Ramos (cell line): ENCODE measurements at regions not wholly inside any gene's neighbourhood (a gene's known extent, or its start where the extent isn't known, plus 50 kb on each side); places are given as distances from the start of the nearest gene placed in this dataset.
"Not testable (repeated sequence)": the region's sequence is repeated elsewhere in the genome, so short reads cannot be mapped to it uniquely, and the experiment has no call there.

Source experiments
- in situ Hi-C: fragments of 300-500 bp; cut with MboI; formaldehyde crosslinking; loops from one replicate; pipeline ENCODE4 v1.14.3; 2022; ENCODE audit warnings: low sequenced_read_pairs; ENCODE audit not compliant: unreplicated experiment

DNA sequence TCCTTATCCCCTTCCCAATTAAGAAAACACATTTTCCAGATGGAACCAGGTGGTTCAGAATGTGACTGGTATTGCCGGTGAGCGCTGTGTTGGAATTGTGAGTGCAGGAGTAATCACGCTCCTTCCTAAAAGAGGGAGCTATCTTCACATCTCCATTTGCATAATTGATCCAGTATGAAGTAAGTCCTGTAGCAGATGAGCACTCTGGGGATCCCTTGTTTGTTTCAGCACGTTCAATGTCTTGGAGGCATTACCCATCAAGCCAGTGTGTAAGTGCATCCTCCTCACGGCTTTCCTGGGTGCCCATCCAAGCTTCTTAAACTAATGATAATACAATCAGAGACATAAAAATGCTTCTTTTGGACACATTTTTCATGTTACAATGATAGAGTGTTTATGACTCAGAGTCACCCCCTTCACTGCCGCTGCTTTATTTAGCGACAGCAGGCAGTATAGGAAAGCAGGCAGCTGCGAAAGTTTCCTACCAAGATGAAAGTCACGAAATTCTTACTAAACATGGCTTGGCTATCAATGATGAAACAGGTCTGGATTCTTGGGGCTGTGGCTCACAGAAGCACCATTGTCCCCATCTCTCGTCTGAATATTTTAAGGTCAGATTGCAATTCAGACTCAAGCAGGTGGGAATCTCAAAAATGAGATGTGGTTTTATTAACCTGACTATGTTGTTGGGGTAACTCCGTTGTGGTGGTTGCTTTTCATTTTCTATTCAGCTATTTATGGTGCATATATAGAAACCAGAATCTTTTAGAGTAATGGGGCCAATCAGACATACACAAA is 346.3 kb upstream of the MDFIC2 start:
- in situ Hi-C loops, result no loop called here

DNA sequence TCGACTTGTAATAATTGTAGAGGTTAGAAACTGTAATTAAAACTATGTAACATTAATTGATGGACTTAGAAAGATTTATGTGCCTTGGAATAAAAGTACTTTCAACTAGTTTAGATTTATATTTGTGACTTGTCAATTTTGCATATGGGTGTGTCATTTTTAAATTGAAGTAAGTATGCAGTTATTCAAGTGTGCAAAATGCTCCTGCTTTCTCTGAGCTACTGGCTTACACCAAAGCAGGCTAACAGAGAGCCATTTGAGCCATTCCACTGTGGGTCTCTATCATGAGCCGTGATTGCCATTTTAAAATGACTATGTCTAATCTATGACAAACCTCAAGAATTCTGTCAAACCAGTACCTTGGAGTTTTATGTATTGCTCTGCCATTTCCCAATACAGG is 345.0 kb upstream of the MDFIC2 start:
- in situ Hi-C loops, result no loop called here

DNA sequence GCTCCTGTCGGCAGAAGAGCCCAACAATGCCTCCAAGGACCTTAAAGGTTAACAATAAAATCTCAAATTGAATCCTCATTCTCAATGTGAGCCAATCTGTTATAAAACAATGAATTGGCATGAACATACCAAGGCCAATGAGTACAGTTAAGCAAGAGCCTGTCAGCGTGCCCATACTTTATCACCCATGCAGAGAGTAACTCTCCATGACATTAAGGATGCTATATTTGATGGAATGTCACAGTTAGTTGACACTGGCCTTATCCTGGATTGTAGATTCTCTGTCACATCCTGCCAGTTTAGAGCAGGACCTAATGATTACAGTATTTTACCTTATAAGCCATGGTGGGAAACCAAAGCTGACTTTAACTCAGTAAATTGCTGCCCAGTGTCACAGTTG is 335.4 kb upstream of the MDFIC2 start:
- in situ Hi-C loops, result no loop called here

DNA sequence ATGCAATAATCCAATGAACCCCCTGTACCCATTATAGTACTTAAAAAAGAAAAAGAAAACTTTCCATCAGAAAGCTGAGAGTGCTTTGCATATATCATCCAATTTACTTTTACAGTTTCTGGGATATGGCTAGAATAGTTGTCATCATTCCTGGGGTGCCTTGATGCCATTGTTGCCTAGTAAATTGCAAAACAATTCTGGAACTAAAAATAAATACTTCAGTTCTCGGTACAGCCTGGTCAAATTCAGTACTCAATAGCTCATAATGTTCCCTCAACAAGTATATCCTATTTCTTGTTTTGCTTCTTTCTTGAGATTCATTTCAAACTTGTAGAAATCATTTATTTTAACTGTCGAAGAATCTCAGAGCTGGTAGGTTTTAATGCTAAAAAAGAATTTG is 334.7 kb upstream of the MDFIC2 start:
- in situ Hi-C loops, result no loop called here

DNA sequence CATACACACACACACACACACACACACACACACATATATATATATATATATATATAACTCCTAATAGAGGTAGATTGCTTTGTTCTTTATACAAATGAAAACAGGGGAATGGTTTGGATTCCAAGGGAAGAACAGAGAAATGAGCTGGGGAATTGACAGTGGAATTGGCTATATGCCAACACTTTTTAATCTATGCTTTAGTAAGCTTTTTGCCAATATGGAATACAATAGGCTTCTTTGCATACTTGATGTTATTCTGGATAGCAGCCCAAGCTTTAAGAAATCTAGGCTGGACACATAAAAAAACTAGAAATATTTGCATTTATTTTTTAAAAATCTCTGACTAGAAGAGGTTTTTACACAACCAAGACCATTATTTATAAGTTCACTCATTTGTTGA is 334.2 kb upstream of the MDFIC2 start:
- in situ Hi-C loops, result no loop called here

DNA sequence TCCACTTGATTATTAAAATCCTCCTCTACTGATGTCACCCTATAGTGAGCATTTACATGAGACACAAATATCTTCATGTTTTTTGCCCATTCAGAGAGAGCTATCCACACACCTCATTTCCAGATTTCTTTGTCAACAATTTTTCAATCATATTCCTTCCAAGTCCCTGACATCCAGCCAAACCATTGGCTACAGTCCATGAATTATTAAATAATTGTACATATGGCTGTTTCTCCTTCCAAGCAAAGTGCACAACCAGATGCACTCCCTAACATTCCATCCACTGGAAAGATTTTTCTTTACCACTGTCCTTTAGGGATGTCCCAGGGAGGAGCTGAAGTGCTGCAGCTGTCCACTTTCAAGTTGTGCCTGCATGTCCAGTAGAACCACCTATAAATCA is 328.0 kb upstream of the MDFIC2 start:
- in situ Hi-C loops, result no loop called here

DNA sequence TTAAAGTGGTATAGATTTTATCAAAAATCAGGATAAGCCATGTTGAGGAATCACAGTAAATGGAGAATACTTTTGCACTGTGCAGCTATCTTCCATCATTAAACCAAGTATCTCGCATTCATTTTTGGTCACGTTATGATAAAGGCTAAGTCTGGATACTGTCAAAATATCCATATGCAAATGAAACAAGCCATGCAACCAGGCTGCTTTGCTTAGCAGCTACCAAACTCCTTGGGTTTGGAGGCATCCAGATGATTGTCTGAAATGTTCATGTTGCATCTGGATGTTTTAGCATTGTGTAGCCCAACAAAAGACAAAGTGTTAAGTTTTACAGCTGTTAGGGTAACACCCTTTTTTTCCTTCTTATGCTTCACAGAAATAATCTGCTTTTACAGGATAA is 322.9 kb upstream of the MDFIC2 start:
- in situ Hi-C loops, result no loop called here

DNA sequence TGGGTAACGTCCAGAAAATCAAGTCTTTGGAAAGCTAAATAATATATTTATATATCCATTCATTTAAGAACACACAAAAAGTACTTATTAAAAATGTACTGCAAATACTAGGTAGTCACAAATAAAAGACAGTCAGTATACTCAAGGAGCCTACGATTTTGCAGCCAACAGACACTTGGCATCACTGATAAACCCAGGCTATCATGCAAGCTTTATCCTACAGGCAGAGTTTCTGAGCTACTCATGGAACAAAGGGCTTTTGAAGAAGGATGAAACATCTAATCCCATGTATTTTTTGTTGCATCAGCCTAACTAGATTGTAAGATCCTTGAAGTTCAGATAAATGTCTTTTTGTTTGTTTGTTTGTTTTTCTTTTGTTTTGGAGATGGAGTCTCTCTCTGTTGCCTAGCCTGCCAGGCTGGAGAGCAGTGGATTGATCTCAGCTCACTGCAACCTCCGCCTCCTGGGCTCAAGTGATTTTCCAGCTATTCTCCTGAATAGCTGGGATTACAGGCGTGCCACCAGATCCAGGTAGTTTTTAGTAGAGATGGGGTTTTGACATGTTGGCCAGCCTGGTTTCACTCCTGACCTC is 319.4 kb upstream of the MDFIC2 start:
- in situ Hi-C loops, result no loop called here

DNA sequence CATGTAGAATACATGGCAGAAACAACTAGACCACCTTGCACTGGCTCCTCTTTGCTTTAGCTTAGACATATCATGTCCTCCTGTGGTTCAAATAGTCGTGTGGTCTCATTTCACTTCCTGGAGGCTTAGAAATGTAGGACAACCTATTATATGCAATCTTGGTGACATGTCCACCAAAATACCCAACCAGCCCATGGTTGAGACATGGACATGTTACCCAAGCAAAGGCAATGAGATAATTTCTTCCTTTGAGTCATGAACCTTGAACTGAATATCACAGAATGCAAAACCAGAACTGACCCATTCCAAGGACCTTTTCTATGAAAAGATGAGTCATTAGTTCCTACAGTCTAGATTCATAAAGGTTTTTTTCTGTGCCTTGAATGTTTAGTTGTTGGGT is 309.0 kb upstream of the MDFIC2 start:
- in situ Hi-C loops, result no loop called here

DNA sequence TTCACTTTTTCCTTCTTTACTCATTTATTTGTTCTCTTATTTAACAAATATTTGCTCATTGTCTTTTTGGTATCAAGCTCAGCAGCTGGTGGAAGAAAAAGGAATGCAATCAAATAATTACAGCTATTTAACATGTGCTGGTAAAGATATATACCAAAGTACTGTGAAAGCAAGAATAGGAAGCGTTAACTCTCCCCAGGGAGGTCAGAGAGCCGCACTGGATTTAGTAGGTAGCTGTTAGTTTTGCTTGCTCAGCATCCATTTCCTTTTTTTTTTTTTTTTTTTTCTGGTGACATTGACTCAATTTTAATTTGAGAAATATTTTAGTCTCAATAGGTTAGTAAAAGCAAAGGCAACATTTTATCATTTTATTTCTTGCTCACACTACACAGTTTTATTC is 308.5 kb upstream of the MDFIC2 start:
- in situ Hi-C loops, result no loop called here

DNA sequence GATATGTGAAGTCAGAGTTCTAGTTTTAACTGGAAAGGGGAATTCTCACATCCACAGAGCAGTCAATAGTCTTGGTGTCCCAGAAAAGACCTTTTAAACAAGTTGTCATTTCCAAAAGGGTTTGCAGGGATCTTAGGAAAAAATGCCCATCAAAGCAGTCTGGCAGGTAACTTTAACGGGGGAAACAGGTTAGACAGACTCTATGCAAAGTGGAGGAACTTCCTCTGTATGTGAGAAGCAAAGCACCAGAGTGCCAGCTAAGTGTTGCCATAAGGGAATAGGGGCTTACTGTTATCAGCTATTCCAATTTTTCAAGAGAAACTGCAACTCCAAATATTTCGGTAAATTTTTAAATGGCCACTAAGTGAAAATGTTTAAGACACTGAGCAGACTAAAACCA is 307.9 kb upstream of the MDFIC2 start:
- in situ Hi-C loops, result no loop called here

DNA sequence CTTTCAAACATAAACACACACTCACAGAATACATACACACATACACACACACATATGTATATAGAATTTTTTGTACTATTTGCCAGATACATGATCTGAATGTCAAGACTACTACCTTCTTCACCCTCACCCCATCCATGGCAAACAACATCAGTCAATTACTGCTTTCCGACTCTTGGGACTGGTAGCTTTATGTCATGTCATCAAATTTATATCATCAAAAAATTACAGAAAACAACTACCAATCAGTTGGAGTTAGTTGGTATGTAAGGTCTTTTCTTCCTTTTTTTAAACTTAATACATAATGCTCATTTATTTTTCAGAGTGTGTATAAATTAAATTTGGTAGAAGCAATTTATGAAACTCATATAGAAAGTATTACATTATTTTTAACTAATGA is 305.7 kb upstream of the MDFIC2 start:
- in situ Hi-C loops, result no loop called here

DNA sequence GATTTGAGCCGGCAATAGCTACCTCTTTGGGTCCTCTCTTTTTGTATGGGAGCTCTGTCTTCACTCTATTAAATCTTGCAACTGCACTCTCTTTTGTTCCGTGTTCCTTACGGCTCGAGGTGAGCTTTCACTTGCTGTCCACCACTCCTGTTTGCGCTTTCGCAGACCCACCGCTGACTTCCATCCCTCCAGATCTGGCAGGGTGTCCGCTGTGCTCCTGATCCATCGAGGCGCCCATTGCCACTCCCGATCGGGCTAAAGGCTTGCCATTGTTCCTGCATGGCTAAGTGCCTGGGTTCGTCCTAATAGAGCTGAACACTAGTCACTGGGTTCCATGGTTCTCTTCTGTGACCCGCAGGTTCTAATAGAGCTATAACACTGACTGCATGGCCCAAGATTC is 304.9 kb upstream of the MDFIC2 start:
- in situ Hi-C loops, result not testable (repeated sequence)

DNA sequence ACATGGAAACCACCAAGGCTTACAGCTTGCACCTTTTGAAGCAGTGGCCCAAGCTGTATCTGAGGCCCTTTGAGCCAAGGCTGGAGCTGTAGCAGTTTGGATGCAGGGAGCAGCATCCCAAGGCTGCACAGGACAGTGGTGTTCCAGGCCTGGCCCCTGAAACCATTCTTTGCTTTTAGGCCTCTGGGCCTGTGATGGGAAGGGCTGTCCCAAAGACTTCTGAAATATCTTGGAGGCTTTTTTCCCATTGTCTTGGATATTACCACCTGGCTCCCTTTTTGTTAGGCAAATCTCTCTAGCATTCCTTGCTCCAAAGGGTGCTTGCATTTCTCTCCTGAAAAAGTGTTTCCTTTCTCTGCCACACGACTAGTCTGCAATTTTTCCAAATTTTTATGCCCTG is 302.8 kb upstream of the MDFIC2 start:
- in situ Hi-C loops, result no loop called here

DNA sequence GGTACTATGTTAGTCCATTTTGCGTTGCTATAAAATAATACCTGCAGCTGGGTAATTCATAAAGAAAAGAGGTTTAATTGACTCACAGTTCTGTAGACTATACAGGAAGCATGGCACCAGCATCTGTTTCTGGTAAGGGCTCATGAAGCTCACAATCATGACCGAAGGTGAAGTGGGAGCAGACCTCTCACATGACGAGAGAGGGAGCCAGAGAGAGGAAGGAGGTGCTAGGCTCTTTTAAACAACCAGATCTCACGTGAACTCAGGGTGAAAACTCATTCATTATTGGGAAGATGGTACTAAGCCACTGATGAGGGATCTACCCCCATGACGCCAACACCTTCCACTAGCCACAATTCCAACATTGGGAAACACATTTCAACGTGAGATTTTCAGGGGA is 301.7 kb upstream of the MDFIC2 start:
- in situ Hi-C loops, result no loop called here

DNA sequence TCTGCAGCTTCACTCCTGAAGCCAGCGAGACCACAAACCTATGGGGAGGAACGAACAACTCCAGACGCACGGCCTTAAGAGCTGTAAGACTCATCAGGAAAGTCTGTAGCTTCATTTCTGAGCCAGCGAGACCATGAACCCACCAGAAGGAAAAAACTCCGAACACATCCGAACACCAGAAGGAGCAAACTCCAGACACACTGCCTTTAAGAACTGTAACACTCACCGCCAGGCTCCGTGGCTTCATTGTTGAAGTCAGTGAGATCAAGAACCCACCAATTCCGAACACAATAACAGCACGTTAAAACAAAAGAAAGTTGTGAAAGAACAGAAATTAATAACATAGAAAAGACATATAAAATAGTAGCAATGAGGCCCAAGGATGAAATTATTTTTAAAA is 300.5 kb upstream of the MDFIC2 start:
- in situ Hi-C loops, result no loop called here

DNA sequence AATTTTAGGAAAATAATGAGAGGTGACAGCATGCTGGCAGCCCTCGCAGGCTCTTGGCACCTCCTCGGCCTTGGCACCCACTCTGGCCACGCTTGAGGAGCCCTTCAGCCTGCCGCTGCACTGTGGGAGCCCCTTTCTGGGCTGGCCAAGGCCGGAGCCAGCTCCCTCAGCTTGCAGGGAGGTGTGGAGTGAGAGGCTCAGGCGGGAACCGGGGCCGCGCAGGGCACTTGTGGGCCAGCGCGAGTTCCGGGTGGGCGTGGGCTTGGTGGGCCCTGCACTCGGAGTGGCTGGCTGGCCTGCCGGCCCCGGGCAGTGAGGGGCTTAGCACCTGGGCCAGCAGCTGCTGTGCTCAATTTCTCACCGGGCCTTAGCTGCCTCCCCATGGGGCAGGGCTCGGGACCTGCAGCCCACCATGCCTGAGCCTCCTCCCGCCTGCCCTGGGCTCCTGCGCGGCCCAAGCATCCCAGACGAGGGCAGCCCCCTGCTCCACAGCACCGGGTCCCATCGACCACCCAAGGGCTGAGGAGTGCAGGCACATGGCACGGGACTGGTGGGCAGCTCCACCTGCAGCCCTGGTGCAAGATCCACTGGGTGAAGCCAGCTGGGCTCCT is 299.3 kb upstream of the MDFIC2 start:
- in situ Hi-C loops, result not testable (repeated sequence)

DNA sequence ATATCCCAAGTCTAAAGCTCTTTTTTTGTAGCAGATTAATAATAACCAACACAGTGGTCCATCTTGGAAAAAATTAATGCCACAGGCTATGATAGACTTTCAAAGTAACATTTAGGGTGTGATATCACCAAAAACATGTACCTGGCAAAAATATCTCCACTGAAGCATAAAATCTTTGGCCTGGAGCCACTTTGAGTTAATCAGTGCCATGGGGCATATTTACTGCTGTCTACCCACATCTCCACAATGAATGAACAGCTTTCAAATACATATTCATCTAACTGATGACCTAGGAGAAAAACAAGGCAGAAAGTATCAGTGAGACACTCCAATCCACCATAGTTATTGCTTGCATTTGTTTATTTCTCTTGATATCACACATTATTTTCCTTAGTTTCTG is 296.0 kb upstream of the MDFIC2 start:
- in situ Hi-C loops, result no loop called here

DNA sequence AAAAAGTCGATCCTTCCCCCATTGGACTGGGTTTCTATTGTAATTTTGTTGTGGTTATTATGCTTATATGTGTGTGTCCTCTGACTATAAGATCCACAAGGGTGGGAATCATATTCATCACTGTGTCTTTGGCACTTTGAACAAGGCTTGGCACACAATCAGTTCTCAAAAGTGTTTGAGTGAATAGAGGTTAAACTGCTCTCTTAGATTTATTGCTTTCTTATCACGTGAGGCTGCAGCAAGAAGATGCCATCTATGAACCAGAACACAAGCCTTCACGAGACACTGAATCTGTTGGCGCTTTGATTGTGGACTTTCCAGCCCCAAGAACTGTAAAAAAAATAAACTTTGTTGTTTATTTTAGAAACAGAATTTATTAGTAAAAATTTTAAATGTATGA is 295.0 kb upstream of the MDFIC2 start:
- in situ Hi-C loops, result no loop called here

DNA sequence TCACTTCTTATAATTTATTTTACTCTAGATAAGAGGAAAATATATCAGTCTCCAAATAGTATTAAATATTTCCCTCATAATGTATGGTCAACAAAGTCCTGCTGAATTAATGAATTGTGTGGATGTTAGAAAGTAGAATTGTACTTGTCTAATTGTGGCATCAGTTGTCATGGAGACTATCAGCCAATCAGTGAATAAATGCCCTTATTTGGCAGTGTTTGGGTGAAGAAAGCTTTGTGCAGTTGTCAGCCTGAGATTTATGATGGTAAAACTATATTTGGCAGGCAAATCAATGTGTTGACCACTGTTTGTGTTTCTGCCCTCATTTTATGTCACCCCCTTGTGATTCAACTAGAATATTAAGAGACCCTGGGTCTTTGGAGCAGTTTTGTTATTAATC is 293.6 kb upstream of the MDFIC2 start:
- in situ Hi-C loops, result no loop called here

DNA sequence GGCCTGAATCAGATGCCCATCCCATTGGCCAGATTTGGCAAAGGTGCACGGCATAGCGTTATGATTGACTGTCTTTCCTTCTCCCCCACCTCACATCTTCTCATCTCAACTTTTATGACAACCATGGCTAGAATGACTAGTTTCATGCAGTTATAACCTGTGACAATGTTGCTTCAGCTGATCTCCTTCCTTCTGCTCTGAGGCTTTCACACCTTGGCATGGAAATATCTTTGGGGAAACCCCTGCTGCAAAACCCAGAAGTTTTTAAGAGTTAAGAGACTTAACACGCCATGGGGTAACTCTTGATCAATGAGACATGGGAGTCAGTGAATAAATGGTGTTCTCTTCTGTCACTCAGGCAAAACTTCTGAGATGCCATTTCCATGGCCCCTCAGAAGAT is 290.7 kb upstream of the MDFIC2 start:
- in situ Hi-C loops, result no loop called here

DNA sequence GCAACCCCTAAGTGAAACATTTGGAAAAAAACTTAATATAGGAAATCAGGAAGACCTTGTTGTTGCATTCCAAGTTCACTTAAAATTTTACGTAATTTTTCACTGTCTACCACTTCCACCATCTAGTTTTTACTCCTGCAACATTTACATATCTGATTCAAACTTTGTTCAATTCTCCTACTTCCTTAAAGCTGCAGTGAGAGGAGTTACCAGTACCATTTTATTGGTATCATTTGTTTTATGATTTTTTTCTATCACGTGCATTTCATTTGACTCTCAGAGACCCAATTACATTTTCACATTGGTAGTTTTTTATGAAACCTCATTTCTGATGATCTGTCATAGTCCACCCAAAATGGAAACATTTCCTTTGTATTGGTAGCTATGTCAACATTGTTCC is 284.9 kb upstream of the MDFIC2 start:
- in situ Hi-C loops, result no loop called here
